Stimulated activated CD8-positive, alpha-beta memory T cell treated with anti-CD3 and anti-CD28 coated beads, Interleukin-2, amount 100 ng/mL, for 48 hours (primary cell): ENCODE measurements at regions not wholly inside any gene's neighbourhood (a gene's known extent, or its start where the extent isn't known, plus 50 kb on each side); places are given as distances from the start of the nearest gene placed in this dataset.
"Not testable (repeated sequence)": the region's sequence is repeated elsewhere in the genome, so short reads cannot be mapped to it uniquely, and the experiment has no call there.

Source experiments
- DNase-seq, 2 donors: peaks; one replicate each; pipeline ENCODE4 v3.0.0-alpha.2; 2020; ENCODE audit warnings: low read depth in 2 of 2

- DNase-seq = no peak
Observed at GRCh38 chr1:230487773-230488428, 61.8 kb upstream of the PGBD5 start.

GRCh38 chr1:230476622-230477003 is 50.5 kb upstream of the PGBD5 start:
- no peak for DNase-seq

GRCh38 chr1:230475856-230476621 is 49.9 kb upstream of the PGBD5 start:
- not testable (repeated sequence) for DNase-seq
